ENCODE measurements at regions not wholly inside any gene's neighbourhood (a gene's known extent, or its start where the extent isn't known, plus 50 kb on each side); places are given as distances from the start of the nearest gene placed in this dataset.

DNA sequence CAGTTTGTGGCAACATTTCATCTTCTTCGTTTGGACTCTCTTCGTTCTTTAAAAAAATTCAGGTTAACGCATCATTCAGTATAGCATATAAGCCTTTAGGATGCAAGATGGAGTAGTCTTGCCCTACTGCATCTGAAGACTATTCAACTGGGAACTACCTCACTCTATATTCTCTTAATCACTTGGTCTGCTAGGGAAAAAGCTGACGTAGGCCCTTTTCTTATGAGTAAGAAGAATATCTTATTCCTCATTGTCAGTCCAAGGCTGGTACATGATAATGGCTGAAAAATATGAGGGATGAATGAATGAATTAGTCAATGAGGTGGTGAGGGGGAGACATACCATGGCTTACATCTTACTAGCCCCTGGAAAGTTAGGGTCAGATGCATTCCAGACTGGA lies 294.2 kb downstream of the GPATCH2 start:
- no peak for TF ChIP-seq POLR2A (IDR thresholded peaks at IDR 0.05; ENCODE audit: low read depth, low read length)
- TF ChIP-seq POLR2AphosphoS5 (IDR thresholded peaks at IDR 0.05; ENCODE audit: low read depth, low read length) = no peak

Data from GM12892 (cell line).